ENCODE measurements at regions not wholly inside any gene's neighbourhood (a gene's known extent, or its start where the extent isn't known, plus 50 kb on each side); places are given as distances from the start of the nearest gene placed in this dataset.

- H2BK15ac ChIP-seq (ENCODE audit: low read length), result no peak overlapping the region
- H3K4ac ChIP-seq (ENCODE audit: low read length), result no peak overlapping the region
- H3K23ac ChIP-seq (ENCODE audit: low read depth, low read length, poor library complexity), result no peak overlapping the region
- no peaks in the 10 kb centered on the region for H3K27me3 ChIP-seq (ENCODE audit: control insufficient read depth in 3 of 3, insufficient read depth in 3 of 3, low read depth in 1 of 3, low read length in 3 of 3)
- H3K4me1 ChIP-seq (ENCODE audit: control insufficient read depth in 2 of 2, insufficient read depth in 1 of 2, low read depth in 1 of 2, low read length in 2 of 2), result no peaks in the 10 kb centered on the region
- H3K27ac ChIP-seq (replicated peaks; ENCODE audit: low read length), result no peak overlapping the region
- no peak overlapping the region for H4K91ac ChIP-seq (ENCODE audit: low read depth, low read length, poor library complexity)
- H2AK5ac ChIP-seq (ENCODE audit: low read depth, low read length), result no peak overlapping the region
- H2AFZ ChIP-seq (ENCODE audit: low read length), result no peak overlapping the region
- H2BK5ac ChIP-seq (ENCODE audit: low read length), result no peak overlapping the region
- H2BK120ac ChIP-seq (ENCODE audit: low read depth, low read length), result no peak overlapping the region
- no CpG with 5 or more reads among the region's 3 CpGs for WGBS, 2 donors (ENCODE audit: extremely low coverage in 2 of 2, insufficient read length in 2 of 2, insufficient replicate concordance in 1 of 2)
- no peak overlapping the region for H3K14ac ChIP-seq (ENCODE audit: low read length)
- no peak for DNase-seq (ENCODE audit: low spot score)
- no peaks in the 10 kb centered on the region for H3K79me1 ChIP-seq (ENCODE audit: low read depth, low read length)
- H3K36me3 ChIP-seq (replicated peaks in 1 of 2; ENCODE audit: control insufficient read depth in 2 of 2, insufficient read depth in 2 of 2, low read length in 2 of 2), result no peaks in the 10 kb centered on the region
- H4K8ac ChIP-seq (ENCODE audit: low read depth, low read length), result no peak overlapping the region
- no peak overlapping the region for H3K4me3 ChIP-seq (ENCODE audit: low read length in 2 of 2)
- no peaks in the 10 kb centered on the region for H3K9me3 ChIP-seq (replicated peaks in 1 of 2; ENCODE audit: control insufficient read depth in 2 of 2, insufficient read depth in 1 of 2, low read depth in 1 of 2, low read length in 2 of 2)
- no peak overlapping the region for H3K4me2 ChIP-seq (ENCODE audit: insufficient read depth, low read length, poor library complexity, severe bottlenecking)
- H3K9ac ChIP-seq (ENCODE audit: low read depth, low read length, poor library complexity), result no peak overlapping the region
- H3K18ac ChIP-seq (ENCODE audit: low read length), result no peak overlapping the region
- no peak overlapping the region for H2BK12ac ChIP-seq (ENCODE audit: low read length)
Measured at GRCh38 chr21:19268686-19269085, 865.1 kb upstream of the TMPRSS15 start.

GRCh38 chr21:19275065-19275464, 871.5 kb upstream of the TMPRSS15 start:
- H3K4ac ChIP-seq (ENCODE audit: low read length), result no peak overlapping the region

GRCh38 chr21:19276665-19277064, 873.1 kb upstream of the TMPRSS15 start:
- no peaks in the 10 kb centered on the region for H3K9me3 ChIP-seq (replicated peaks in 1 of 2; ENCODE audit: control insufficient read depth in 2 of 2, insufficient read depth in 1 of 2, low read depth in 1 of 2, low read length in 2 of 2)
- no peak for DNase-seq (ENCODE audit: low spot score)
- H3K4me1 ChIP-seq (ENCODE audit: control insufficient read depth in 2 of 2, insufficient read depth in 1 of 2, low read depth in 1 of 2, low read length in 2 of 2), result no peaks in the 10 kb centered on the region
- H4K91ac ChIP-seq (ENCODE audit: low read depth, low read length, poor library complexity), result no peak overlapping the region
- H3K4me2 ChIP-seq (ENCODE audit: insufficient read depth, low read length, poor library complexity, severe bottlenecking), result no peak overlapping the region
- no peak overlapping the region for H3K18ac ChIP-seq (ENCODE audit: low read length)
- H3K23ac ChIP-seq (ENCODE audit: low read depth, low read length, poor library complexity), result no peak overlapping the region
- H3K79me1 ChIP-seq (ENCODE audit: low read depth, low read length), result no peaks in the 10 kb centered on the region
- H3K9ac ChIP-seq (ENCODE audit: low read depth, low read length, poor library complexity), result no peak overlapping the region
- H4K8ac ChIP-seq (ENCODE audit: low read depth, low read length), result no peak overlapping the region
- no peak overlapping the region for H2BK12ac ChIP-seq (ENCODE audit: low read length)
- no peak overlapping the region for H2AK5ac ChIP-seq (ENCODE audit: low read depth, low read length)
- no peak overlapping the region for H3K14ac ChIP-seq (ENCODE audit: low read length)
- no peak overlapping the region for H3K27ac ChIP-seq (replicated peaks; ENCODE audit: low read length)
- H2AFZ ChIP-seq (ENCODE audit: low read length), result peak overlapping the region; percentile 46
- H2BK15ac ChIP-seq (ENCODE audit: low read length), result no peak overlapping the region
- H3K4me3 ChIP-seq (ENCODE audit: low read length in 2 of 2), result no peak overlapping the region
- whole genome bisulfite sequencing, 2 donors (ENCODE audit: extremely low coverage in 2 of 2, insufficient read length in 2 of 2, insufficient replicate concordance in 1 of 2), result no CpG with 5 or more reads among the region's 4 CpGs
- H3K27me3 ChIP-seq (ENCODE audit: control insufficient read depth in 3 of 3, insufficient read depth in 3 of 3, low read depth in 1 of 3, low read length in 3 of 3), result no peaks in the 10 kb centered on the region
- H3K4ac ChIP-seq (ENCODE audit: low read length), result no peak overlapping the region
- no peaks in the 10 kb centered on the region for H3K36me3 ChIP-seq (replicated peaks in 1 of 2; ENCODE audit: control insufficient read depth in 2 of 2, insufficient read depth in 2 of 2, low read length in 2 of 2)
- no peak overlapping the region for H2BK120ac ChIP-seq (ENCODE audit: low read depth, low read length)
- no peak overlapping the region for H2BK5ac ChIP-seq (ENCODE audit: low read length)

More at GRCh38 chr21:19275065-19275464, 871.5 kb upstream of the TMPRSS15 start:
- Histone ChIP-seq H2BK12ac (ENCODE audit: low read length) (no peak overlapping the region), H3K4me3 (ENCODE audit: low read length in 2 of 2) (no peak overlapping the region), H3K27ac (replicated peaks; ENCODE audit: low read length) (no peak overlapping the region), H3K36me3 (replicated peaks in 1 of 2; ENCODE audit: control insufficient read depth in 2 of 2, insufficient read depth in 2 of 2, low read length in 2 of 2) (no peaks in the 10 kb centered on the region), H3K14ac (ENCODE audit: low read length) (no peak overlapping the region), H2AK5ac (ENCODE audit: low read depth, low read length) (no peak overlapping the region), H3K23ac (ENCODE audit: low read depth, low read length, poor library complexity) (no peak overlapping the region), H2BK15ac (ENCODE audit: low read length) (no peak overlapping the region), H2AFZ (ENCODE audit: low read length) (no peak overlapping the region), H3K4me1 (ENCODE audit: control insufficient read depth in 2 of 2, insufficient read depth in 1 of 2, low read depth in 1 of 2, low read length in 2 of 2) (no peaks in the 10 kb centered on the region), H4K8ac (ENCODE audit: low read depth, low read length) (no peak overlapping the region), H4K91ac (ENCODE audit: low read depth, low read length, poor library complexity) (no peak overlapping the region), H3K18ac (ENCODE audit: low read length) (no peak overlapping the region), H3K27me3 (ENCODE audit: control insufficient read depth in 3 of 3, insufficient read depth in 3 of 3, low read depth in 1 of 3, low read length in 3 of 3) (no peaks in the 10 kb centered on the region), H3K79me1 (ENCODE audit: low read depth, low read length) (no peaks in the 10 kb centered on the region), H2BK5ac (ENCODE audit: low read length) (no peak overlapping the region), H3K9me3 (replicated peaks in 1 of 2; ENCODE audit: control insufficient read depth in 2 of 2, insufficient read depth in 1 of 2, low read depth in 1 of 2, low read length in 2 of 2) (no peaks in the 10 kb centered on the region), H2BK120ac (ENCODE audit: low read depth, low read length) (no peak overlapping the region), H3K4me2 (ENCODE audit: insufficient read depth, low read length, poor library complexity, severe bottlenecking) (no peak overlapping the region), H3K9ac (ENCODE audit: low read depth, low read length, poor library complexity) (no peak overlapping the region)
- DNase-seq (ENCODE audit: low spot score), result no peak
- no CpG with 5 or more reads among the region's 2 CpGs for WGBS, 2 donors (ENCODE audit: extremely low coverage in 2 of 2, insufficient read length in 2 of 2, insufficient replicate concordance in 1 of 2)

- no peak overlapping the region for H4K8ac ChIP-seq (ENCODE audit: low read depth, low read length)
- no peak overlapping the region for H2BK15ac ChIP-seq (ENCODE audit: low read length)
- no peak overlapping the region for H3K18ac ChIP-seq (ENCODE audit: low read length)
- H3K4me1 ChIP-seq (ENCODE audit: control insufficient read depth in 2 of 2, insufficient read depth in 1 of 2, low read depth in 1 of 2, low read length in 2 of 2), result no peaks in the 10 kb centered on the region
- H2AK5ac ChIP-seq (ENCODE audit: low read depth, low read length), result no peak overlapping the region
- no peak for DNase-seq (ENCODE audit: low spot score)
- H3K27me3 ChIP-seq (ENCODE audit: control insufficient read depth in 3 of 3, insufficient read depth in 3 of 3, low read depth in 1 of 3, low read length in 3 of 3), result no peaks in the 10 kb centered on the region
- H3K9me3 ChIP-seq (replicated peaks in 1 of 2; ENCODE audit: control insufficient read depth in 2 of 2, insufficient read depth in 1 of 2, low read depth in 1 of 2, low read length in 2 of 2), result no peaks in the 10 kb centered on the region
- H3K4ac ChIP-seq (ENCODE audit: low read length), result no peak overlapping the region
- no peak overlapping the region for H2BK120ac ChIP-seq (ENCODE audit: low read depth, low read length)
- no peak overlapping the region for H3K4me3 ChIP-seq (ENCODE audit: low read length in 2 of 2)
- no CpG with 5 or more reads among the region's 2 CpGs for WGBS, 2 donors (ENCODE audit: extremely low coverage in 2 of 2, insufficient read length in 2 of 2, insufficient replicate concordance in 1 of 2)
- no peak overlapping the region for H3K4me2 ChIP-seq (ENCODE audit: insufficient read depth, low read length, poor library complexity, severe bottlenecking)
- H4K91ac ChIP-seq (ENCODE audit: low read depth, low read length, poor library complexity), result no peak overlapping the region
- H2AFZ ChIP-seq (ENCODE audit: low read length), result no peak overlapping the region
- no peak overlapping the region for H3K14ac ChIP-seq (ENCODE audit: low read length)
- no peak overlapping the region for H3K23ac ChIP-seq (ENCODE audit: low read depth, low read length, poor library complexity)
- H2BK12ac ChIP-seq (ENCODE audit: low read length), result no peak overlapping the region
- H3K36me3 ChIP-seq (replicated peaks in 1 of 2; ENCODE audit: control insufficient read depth in 2 of 2, insufficient read depth in 2 of 2, low read length in 2 of 2), result no peaks in the 10 kb centered on the region
- H2BK5ac ChIP-seq (ENCODE audit: low read length), result no peak overlapping the region
- H3K9ac ChIP-seq (ENCODE audit: low read depth, low read length, poor library complexity), result no peak overlapping the region
- no peaks in the 10 kb centered on the region for H3K79me1 ChIP-seq (ENCODE audit: low read depth, low read length)
- no peak overlapping the region for H3K27ac ChIP-seq (replicated peaks; ENCODE audit: low read length)
Measured at GRCh38 chr21:19286876-19287275, 883.3 kb upstream of the TMPRSS15 start.

Measured in neuronal stem cell (in vitro differentiated cells).